Sigmoid colon (tissue), 4 donors: ENCODE measurements at regions not wholly inside any gene's neighbourhood (a gene's known extent, or its start where the extent isn't known, plus 50 kb on each side); places are given as distances from the start of the nearest gene placed in this dataset.

Source experiments
- EP300 ChIP-seq, 4 donors: sonication (generic); formaldehyde crosslinking; IDR thresholded peaks; one replicate each; pipeline ENCODE4 v1.6.1; 2017; ENCODE audit warnings: antibody characterized with exemption in 4 of 4
- TF ChIP-seq, protein P1 (sequence below), 4 experiments: fragments of 450-650 bp in 3 of 4; fragments of 200-600 bp in 1 of 4; IDR thresholded peaks; one replicate each; pipeline ENCODE4 v1.5.1; 2016 to 2019; ENCODE audit warnings: antibody characterized with exemption in 4 of 4, mild to moderate bottlenecking in 3 of 4, moderate library complexity in 2 of 4

GRCh38 chr18:28855989-28856388, 679.1 kb upstream of the CDH2 start:
- TF ChIP-seq, protein P1, sequence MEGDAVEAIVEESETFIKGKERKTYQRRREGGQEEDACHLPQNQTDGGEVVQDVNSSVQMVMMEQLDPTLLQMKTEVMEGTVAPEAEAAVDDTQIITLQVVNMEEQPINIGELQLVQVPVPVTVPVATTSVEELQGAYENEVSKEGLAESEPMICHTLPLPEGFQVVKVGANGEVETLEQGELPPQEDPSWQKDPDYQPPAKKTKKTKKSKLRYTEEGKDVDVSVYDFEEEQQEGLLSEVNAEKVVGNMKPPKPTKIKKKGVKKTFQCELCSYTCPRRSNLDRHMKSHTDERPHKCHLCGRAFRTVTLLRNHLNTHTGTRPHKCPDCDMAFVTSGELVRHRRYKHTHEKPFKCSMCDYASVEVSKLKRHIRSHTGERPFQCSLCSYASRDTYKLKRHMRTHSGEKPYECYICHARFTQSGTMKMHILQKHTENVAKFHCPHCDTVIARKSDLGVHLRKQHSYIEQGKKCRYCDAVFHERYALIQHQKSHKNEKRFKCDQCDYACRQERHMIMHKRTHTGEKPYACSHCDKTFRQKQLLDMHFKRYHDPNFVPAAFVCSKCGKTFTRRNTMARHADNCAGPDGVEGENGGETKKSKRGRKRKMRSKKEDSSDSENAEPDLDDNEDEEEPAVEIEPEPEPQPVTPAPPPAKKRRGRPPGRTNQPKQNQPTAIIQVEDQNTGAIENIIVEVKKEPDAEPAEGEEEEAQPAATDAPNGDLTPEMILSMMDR (IDR thresholded peaks at IDR 0.05) = no peak
- no peak for TF ChIP-seq EP300 (IDR thresholded peaks at IDR 0.05)
